Ishikawa (cell line): ENCODE measurements at regions not wholly inside any gene's neighbourhood (a gene's known extent, or its start where the extent isn't known, plus 50 kb on each side); places are given as distances from the start of the nearest gene placed in this dataset.

Source experiments
- CEBPB ChIP-seq: IDR thresholded peaks from 2 replicates; pipeline ENCODE4 v1.6.1; 2012
- CREB1 ChIP-seq: IDR thresholded peaks from 2 replicates; pipeline ENCODE4 v1.6.1; 2012; ENCODE audit warnings: low read depth
- EGR1 ChIP-seq: IDR thresholded peaks from 2 replicates; pipeline ENCODE4 v1.6.1; 2012
- EP300 ChIP-seq: IDR thresholded peaks from 2 replicates; pipeline ENCODE4 v1.6.1; 2012; ENCODE audit warnings: borderline replicate concordance
- FOXM1 ChIP-seq: IDR thresholded peaks from 2 replicates; pipeline ENCODE4 v1.6.1; 2012; ENCODE audit warnings: low read depth, borderline replicate concordance
- NFIC ChIP-seq: IDR thresholded peaks from 2 replicates; pipeline ENCODE4 v1.6.1; 2012
- RAD21 ChIP-seq: IDR thresholded peaks from 2 replicates; pipeline ENCODE4 v1.6.1; 2012; ENCODE audit warnings: low read depth
- TAF1 ChIP-seq: IDR thresholded peaks from 2 replicates; pipeline ENCODE4 v1.6.1; 2012; ENCODE audit warnings: low read depth, mild to moderate bottlenecking
- TCF12 ChIP-seq: IDR thresholded peaks from 2 replicates; pipeline ENCODE4 v1.6.1; 2012; ENCODE audit warnings: low read depth
- TEAD4 ChIP-seq: IDR thresholded peaks from 2 replicates; pipeline ENCODE4 v1.6.1; 2012
- YY1 ChIP-seq: IDR thresholded peaks from 2 replicates; pipeline ENCODE4 v1.6.1; 2012; ENCODE audit warnings: low read depth
- ZBTB7A ChIP-seq: IDR thresholded peaks from 2 replicates; pipeline ENCODE4 v1.6.1; 2012; ENCODE audit warnings: low read depth
- TF ChIP-seq, protein P1 (sequence below): IDR thresholded peaks from 2 replicates; pipeline ENCODE4 v1.6.1; 2012; ENCODE audit warnings: low read depth, mild to moderate bottlenecking
- TF ChIP-seq, protein P2 (sequence below): IDR thresholded peaks from 2 replicates; pipeline ENCODE4 v1.6.1; 2012
- TF ChIP-seq, protein P3 (sequence below): IDR thresholded peaks from 2 replicates; pipeline ENCODE4 v1.6.1; 2012

DNA sequence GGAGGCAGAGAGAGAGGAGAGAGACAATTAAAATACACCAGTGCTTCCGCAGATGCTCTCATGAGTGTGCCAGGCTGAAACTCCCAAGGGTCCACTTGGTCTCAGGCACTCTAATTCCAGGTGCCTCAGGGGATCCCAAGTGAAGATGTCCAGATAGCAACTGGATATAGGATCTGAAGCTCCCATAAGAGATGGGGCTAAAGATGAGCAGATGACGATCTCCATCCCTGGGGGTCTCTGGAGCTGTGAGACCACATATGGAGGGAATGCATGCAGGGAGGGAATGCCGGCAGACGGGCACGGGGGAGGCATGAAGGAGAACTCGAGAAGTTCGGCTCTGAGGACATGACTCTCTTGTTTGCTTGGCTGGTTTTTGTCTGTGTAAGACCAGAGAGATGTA is 223.7 kb upstream of the RAB6C start:
- TF ChIP-seq TCF12 (no peak), TAF1 (no peak), CREB1 (no peak), EGR1 (no peak), CEBPB (no peak), YY1 (no peak), EP300 (no peak), ZBTB7A (no peak), FOXM1 (no peak), NFIC (no peak), TEAD4 (no peak), RAD21 (no peak)
- TF ChIP-seq, protein P1, sequence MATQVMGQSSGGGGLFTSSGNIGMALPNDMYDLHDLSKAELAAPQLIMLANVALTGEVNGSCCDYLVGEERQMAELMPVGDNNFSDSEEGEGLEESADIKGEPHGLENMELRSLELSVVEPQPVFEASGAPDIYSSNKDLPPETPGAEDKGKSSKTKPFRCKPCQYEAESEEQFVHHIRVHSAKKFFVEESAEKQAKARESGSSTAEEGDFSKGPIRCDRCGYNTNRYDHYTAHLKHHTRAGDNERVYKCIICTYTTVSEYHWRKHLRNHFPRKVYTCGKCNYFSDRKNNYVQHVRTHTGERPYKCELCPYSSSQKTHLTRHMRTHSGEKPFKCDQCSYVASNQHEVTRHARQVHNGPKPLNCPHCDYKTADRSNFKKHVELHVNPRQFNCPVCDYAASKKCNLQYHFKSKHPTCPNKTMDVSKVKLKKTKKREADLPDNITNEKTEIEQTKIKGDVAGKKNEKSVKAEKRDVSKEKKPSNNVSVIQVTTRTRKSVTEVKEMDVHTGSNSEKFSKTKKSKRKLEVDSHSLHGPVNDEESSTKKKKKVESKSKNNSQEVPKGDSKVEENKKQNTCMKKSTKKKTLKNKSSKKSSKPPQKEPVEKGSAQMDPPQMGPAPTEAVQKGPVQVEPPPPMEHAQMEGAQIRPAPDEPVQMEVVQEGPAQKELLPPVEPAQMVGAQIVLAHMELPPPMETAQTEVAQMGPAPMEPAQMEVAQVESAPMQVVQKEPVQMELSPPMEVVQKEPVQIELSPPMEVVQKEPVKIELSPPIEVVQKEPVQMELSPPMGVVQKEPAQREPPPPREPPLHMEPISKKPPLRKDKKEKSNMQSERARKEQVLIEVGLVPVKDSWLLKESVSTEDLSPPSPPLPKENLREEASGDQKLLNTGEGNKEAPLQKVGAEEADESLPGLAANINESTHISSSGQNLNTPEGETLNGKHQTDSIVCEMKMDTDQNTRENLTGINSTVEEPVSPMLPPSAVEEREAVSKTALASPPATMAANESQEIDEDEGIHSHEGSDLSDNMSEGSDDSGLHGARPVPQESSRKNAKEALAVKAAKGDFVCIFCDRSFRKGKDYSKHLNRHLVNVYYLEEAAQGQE = no peak
- TF ChIP-seq, protein P2, sequence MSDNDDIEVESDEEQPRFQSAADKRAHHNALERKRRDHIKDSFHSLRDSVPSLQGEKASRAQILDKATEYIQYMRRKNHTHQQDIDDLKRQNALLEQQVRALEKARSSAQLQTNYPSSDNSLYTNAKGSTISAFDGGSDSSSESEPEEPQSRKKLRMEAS = no peak
- TF ChIP-seq, protein P3, sequence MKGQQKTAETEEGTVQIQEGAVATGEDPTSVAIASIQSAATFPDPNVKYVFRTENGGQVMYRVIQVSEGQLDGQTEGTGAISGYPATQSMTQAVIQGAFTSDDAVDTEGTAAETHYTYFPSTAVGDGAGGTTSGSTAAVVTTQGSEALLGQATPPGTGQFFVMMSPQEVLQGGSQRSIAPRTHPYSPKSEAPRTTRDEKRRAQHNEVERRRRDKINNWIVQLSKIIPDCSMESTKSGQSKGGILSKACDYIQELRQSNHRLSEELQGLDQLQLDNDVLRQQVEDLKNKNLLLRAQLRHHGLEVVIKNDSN = no peak

DNA sequence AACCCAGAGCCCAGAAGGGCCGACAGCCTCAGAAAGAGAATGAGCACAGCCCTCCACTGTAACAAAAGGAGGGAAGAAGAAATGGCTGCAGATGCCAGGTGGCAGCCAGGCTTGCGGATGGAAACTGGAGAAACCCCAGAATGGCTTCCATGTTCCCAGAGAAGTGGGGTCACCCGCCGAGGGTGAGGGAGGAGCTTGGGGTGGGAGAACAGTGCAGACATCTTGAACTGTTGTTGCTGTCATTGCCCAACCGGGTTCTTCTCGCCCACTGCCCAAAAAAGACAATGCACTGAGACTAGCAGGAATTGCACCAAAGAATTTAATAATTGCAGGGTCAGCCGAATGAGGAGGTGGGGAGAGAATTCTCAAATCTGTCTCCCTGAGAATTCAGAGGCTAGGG is 223.2 kb upstream of the RAB6C start:
- no peak for TF ChIP-seq TEAD4
- no peak for TF ChIP-seq FOXM1
- TF ChIP-seq, protein P2 = no peak
- no peak for TF ChIP-seq CEBPB
- no peak for TF ChIP-seq TAF1
- no peak for TF ChIP-seq NFIC
- TF ChIP-seq ZBTB7A = no peak
- TF ChIP-seq EP300 = no peak
- TF ChIP-seq EGR1 = no peak
- no peak for TF ChIP-seq CREB1
- TF ChIP-seq, protein P3 = no peak
- TF ChIP-seq TCF12 = no peak
- TF ChIP-seq, protein P1 = no peak
- TF ChIP-seq YY1 = no peak
- no peak for TF ChIP-seq RAD21

DNA sequence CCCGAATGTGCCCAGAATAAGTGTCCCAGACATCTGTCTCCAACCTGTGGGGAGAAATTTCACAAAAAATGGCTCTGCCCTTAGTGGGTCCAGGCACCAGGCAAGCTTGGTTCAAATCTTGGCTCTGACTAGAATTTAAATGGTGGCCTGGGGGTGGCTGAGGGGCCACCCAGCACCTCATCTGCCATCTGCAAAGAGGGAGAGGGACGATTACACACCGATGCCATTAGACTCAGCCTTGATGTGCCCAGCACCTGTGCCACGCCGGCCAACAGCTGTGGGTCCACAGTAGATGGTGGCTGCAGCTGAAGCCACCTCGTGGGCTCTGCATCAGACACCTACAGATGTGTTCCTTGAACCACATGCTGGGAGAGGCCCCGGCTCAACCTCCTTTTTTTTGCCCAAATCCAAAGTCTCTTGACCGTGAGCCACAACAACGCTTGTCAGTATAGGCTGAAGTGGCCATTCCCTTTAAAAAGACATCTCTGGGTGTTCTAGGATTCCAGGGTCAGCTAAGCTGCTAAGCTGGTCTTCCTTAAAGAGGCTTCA is 222.0 kb upstream of the RAB6C start:
- TF ChIP-seq RAD21 = no peak
- TF ChIP-seq TCF12 = no peak
- TF ChIP-seq NFIC = no peak
- TF ChIP-seq, protein P2 = no peak
- no peak for TF ChIP-seq TEAD4
- TF ChIP-seq ZBTB7A = no peak
- no peak for TF ChIP-seq EGR1
- no peak for TF ChIP-seq CREB1
- no peak for TF ChIP-seq TAF1
- TF ChIP-seq CEBPB = no peak
- no peak for TF ChIP-seq YY1
- TF ChIP-seq FOXM1 = no peak
- TF ChIP-seq, protein P1 = no peak
- no peak for TF ChIP-seq EP300
- TF ChIP-seq, protein P3 = no peak
